OCI-LY7 (cell line): ENCODE measurements at regions not wholly inside any gene's neighbourhood (a gene's known extent, or its start where the extent isn't known, plus 50 kb on each side); places are given as distances from the start of the nearest gene placed in this dataset.

Experiments used
- BruUV-seq: library from RNA; stranded (reverse); fragments of 400-500 nt; replicated peaks from 2 replicates; lab custom pipeline; 2021; lab: Mats Ljungman, UMichigan
- CTCF ChIA-PET: fragments of 300-600 bp; sonication (Branson Sonifier 250); formaldehyde crosslinking; loops from one replicate; lab custom pipeline; 2022; ENCODE audit warnings: antibody characterized with exemption; ENCODE audit not compliant: unreplicated experiment; lab: Charles Lee
- POLR2A ChIA-PET: fragments of 300-600 bp; sonication (Branson Sonifier 250); formaldehyde crosslinking; loops from one replicate; lab custom pipeline; 2022; ENCODE audit warnings: antibody characterized with exemption; lab: Charles Lee
- DNase-seq: peaks from one replicate; pipeline ENCODE4 v3.0.0-alpha.2; 2015; ENCODE audit warnings: low spot score
- H2AFZ ChIP-seq: fragments of 200-600 bp; sonication (generic), shearing (Covaris generic); 2 replicates; pipeline ENCODE4 v1.6.1; 2014; ENCODE audit warnings: mild to moderate bottlenecking, antibody characterized with exemption, low read length, moderate library complexity
- H3K27ac ChIP-seq: fragments of 200-600 bp; sonication (generic); 2 replicates; pipeline ENCODE4 v1.5.1; 2014; ENCODE audit warnings: mixed run types, low read depth, mild to moderate bottlenecking, moderate library complexity, low read length, inconsistent platforms; ENCODE audit not compliant: poor library complexity, severe bottlenecking
- H3K36me3 ChIP-seq: fragments of 200-600 bp; sonication (generic); 2 replicates; pipeline ENCODE4 v1.6.1; 2014; ENCODE audit warnings: mild to moderate bottlenecking, antibody characterized with exemption, low read length, moderate library complexity, mixed read lengths; ENCODE audit not compliant: insufficient read depth
- H3K4me1 ChIP-seq: fragments of 200-600 bp; sonication (generic); 2 replicates; pipeline ENCODE4 v1.5.1; 2014; ENCODE audit warnings: mild to moderate bottlenecking, low read length; ENCODE audit not compliant: insufficient read depth, poor library complexity, severe bottlenecking
- H3K4me2 ChIP-seq: fragments of 200-600 bp; sonication (generic); 2 replicates; pipeline ENCODE4 v1.6.1; 2014; ENCODE audit warnings: mild to moderate bottlenecking, low read length
- H3K4me3 ChIP-seq: fragments of 200-600 bp; sonication (generic); 2 replicates; pipeline ENCODE4 v1.5.1; 2014; ENCODE audit warnings: mild to moderate bottlenecking, low read depth, low read length; ENCODE audit not compliant: poor library complexity, severe bottlenecking
- H3K79me2 ChIP-seq: fragments of 200-600 bp; sonication (generic); 2 replicates; pipeline ENCODE4 v1.6.1; 2016; ENCODE audit warnings: low read depth, mild to moderate bottlenecking, low read length, moderate library complexity, mixed read lengths; ENCODE audit not compliant: insufficient read depth
- H3K9me2 ChIP-seq: fragments of 200-600 bp; sonication (generic); 2 replicates; pipeline ENCODE4 v1.6.1; 2016; ENCODE audit warnings: mild to moderate bottlenecking, low read length, mixed read lengths; ENCODE audit not compliant: insufficient read depth
- H3K9me3 ChIP-seq: fragments of 200-600 bp; sonication (generic); 2 replicates; pipeline ENCODE4 v1.6.1; 2014; ENCODE audit warnings: mild to moderate bottlenecking, mixed run types, low read length, mixed read lengths
- H4K20me1 ChIP-seq: fragments of 200-600 bp; sonication (generic); 2 replicates; pipeline ENCODE4 v1.6.1; 2014; ENCODE audit warnings: mild to moderate bottlenecking, antibody characterized with exemption, low read length, moderate library complexity, mixed read lengths; ENCODE audit not compliant: insufficient read depth
- CTCF ChIP-seq: fragments of 200-600 bp; sonication (generic); conservative IDR thresholded peaks from 2 replicates; pipeline ENCODE4 v1.5.1; 2014; ENCODE audit warnings: mild to moderate bottlenecking, antibody characterized with exemption, low read length, moderate library complexity, mixed read lengths
- EZH2phosphoT487 ChIP-seq: fragments of 200-600 bp; sonication (generic); IDR thresholded peaks from 2 replicates; pipeline ENCODE4 v1.6.1; 2018; ENCODE audit warnings: low read depth, borderline replicate concordance, mild to moderate bottlenecking, mixed run types, antibody characterized with exemption, low read length, moderate library complexity, mixed read lengths
- intact Hi-C: fragments of 100-400 bp; cut with micrococcal nuclease; formaldehyde crosslinking; loops from one replicate; pipeline ENCODE4 v1.10.0; 2022; ENCODE audit not compliant: unreplicated experiment

GRCh38 chr19:29017788-29018187 lies 195.2 kb downstream of the UQCRFS1 start:
- POLR2A ChIA-PET, result no interaction called here

GRCh38 chr19:29016926-29017760 lies 195.8 kb downstream of the UQCRFS1 start:
- no TSS peak for BruUV-seq
- no peaks in the 10 kb centered on the region for H4K20me1 ChIP-seq

More at GRCh38 chr19:29017788-29018187, 195.2 kb downstream of the UQCRFS1 start:
- no peak for TF ChIP-seq CTCF
- TF ChIP-seq EZH2phosphoT487, result no peak
- no peak for DNase-seq
- H3K9me2 ChIP-seq, result no peaks in the 10 kb centered on the region
- H3K4me1 ChIP-seq, result no peaks in the 10 kb centered on the region
- intact Hi-C loops, result no loop called here
- H2AFZ ChIP-seq, result no peak overlapping the region
- no peaks in the 10 kb centered on the region for H3K79me2 ChIP-seq
- no peak overlapping the region for H3K27ac ChIP-seq
- no peak overlapping the region for H3K4me3 ChIP-seq
- H4K20me1 ChIP-seq, result no peaks in the 10 kb centered on the region
- CTCF ChIA-PET, result no interaction called here
- no peak overlapping the region for H3K4me2 ChIP-seq
- H3K36me3 ChIP-seq, result no peaks in the 10 kb centered on the region
- no peaks in the 10 kb centered on the region for H3K9me3 ChIP-seq
- BruUV-seq, result no TSS peak

More at GRCh38 chr19:29016926-29017760, 195.8 kb downstream of the UQCRFS1 start:
- no peak for DNase-seq
- no peaks in the 10 kb centered on the region for H3K4me1 ChIP-seq
- intact Hi-C loops, result no loop called here
- H3K4me3 ChIP-seq, result no peak overlapping the region
- H3K27ac ChIP-seq, result no peak overlapping the region
- no peaks in the 10 kb centered on the region for H3K79me2 ChIP-seq
- H3K9me3 ChIP-seq, result no peaks in the 10 kb centered on the region
- POLR2A ChIA-PET, result no interaction called here
- no peak for TF ChIP-seq CTCF
- TF ChIP-seq EZH2phosphoT487, result no peak
- no peaks in the 10 kb centered on the region for H3K36me3 ChIP-seq
- H3K4me2 ChIP-seq, result no peak overlapping the region
- no peaks in the 10 kb centered on the region for H3K9me2 ChIP-seq
- no peak overlapping the region for H2AFZ ChIP-seq
- CTCF ChIA-PET, result no interaction called here
